SK-N-SH treated with all-trans-retinoic acid at 6 μM for 48 hours (cell line): ENCODE measurements at regions not wholly inside any gene's neighbourhood (a gene's known extent, or its start where the extent isn't known, plus 50 kb on each side); places are given as distances from the start of the nearest gene placed in this dataset.

Experiments
- GLIS3 ChIP-seq: fragments of 250-450 bp; sonication (Bioruptor Pico); IDR thresholded peaks from 2 replicates; pipeline ENCODE4 v1.5.0; 2020; ENCODE audit warnings: mild to moderate bottlenecking, moderate library complexity
- TCF4 ChIP-seq: fragments of 250-450 bp; sonication (Bioruptor Pico); IDR thresholded peaks from 2 replicates; pipeline ENCODE4 v1.8.0; 2021; ENCODE audit warnings: mild to moderate bottlenecking, moderate library complexity, borderline replicate concordance
- ZFP3 ChIP-seq: fragments of 250-450 bp; sonication (Bioruptor Pico); IDR thresholded peaks from 2 replicates; pipeline ENCODE4 v1.5.0; 2020; ENCODE audit warnings: mild to moderate bottlenecking, moderate library complexity
- ZFP30 ChIP-seq: fragments of 450-650 bp; formaldehyde crosslinking; IDR thresholded peaks from 2 replicates; pipeline ENCODE4 v1.5.0; 2022; ENCODE audit warnings: mild to moderate bottlenecking, moderate library complexity
- TF ChIP-seq, protein P1 (sequence below): fragments of 250-450 bp; sonication (Bioruptor Pico); IDR thresholded peaks from 2 replicates; pipeline ENCODE4 v1.8.0; 2020; ENCODE audit warnings: mild to moderate bottlenecking, moderate library complexity, borderline replicate concordance

DNA sequence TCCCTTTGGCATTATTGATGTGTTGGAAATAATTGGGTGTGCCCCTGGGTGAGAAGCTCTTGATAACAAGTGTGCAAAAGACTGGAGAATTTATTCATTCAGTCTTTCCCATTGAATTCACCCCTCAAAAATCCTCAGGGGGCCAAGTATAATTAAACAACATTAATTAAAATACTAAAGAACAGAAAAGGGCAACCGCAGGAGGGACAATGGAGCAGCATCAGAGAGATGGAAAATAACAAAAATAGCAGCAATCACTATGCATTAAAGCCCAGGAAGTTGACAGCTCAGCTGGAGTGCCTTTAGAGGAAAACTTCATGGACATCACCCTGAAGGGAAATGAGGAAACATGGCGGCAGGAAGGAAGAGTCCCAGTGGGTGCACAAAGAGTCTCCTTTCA is 227.6 kb downstream of the MINAR1 start:
- no peak for TF ChIP-seq ZFP3
- no peak for TF ChIP-seq TCF4 (CRISPR knock-in tag)
- no peak for TF ChIP-seq ZFP30 (CRISPR knock-in tag)
- TF ChIP-seq GLIS3 (CRISPR knock-in tag) = no peak
- TF ChIP-seq, protein P1, sequence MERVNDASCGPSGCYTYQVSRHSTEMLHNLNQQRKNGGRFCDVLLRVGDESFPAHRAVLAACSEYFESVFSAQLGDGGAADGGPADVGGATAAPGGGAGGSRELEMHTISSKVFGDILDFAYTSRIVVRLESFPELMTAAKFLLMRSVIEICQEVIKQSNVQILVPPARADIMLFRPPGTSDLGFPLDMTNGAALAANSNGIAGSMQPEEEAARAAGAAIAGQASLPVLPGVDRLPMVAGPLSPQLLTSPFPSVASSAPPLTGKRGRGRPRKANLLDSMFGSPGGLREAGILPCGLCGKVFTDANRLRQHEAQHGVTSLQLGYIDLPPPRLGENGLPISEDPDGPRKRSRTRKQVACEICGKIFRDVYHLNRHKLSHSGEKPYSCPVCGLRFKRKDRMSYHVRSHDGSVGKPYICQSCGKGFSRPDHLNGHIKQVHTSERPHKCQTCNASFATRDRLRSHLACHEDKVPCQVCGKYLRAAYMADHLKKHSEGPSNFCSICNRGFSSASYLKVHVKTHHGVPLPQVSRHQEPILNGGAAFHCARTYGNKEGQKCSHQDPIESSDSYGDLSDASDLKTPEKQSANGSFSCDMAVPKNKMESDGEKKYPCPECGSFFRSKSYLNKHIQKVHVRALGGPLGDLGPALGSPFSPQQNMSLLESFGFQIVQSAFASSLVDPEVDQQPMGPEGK (CRISPR knock-in tag) = no peak
